Adrenal gland (tissue), 5 donors: ENCODE measurements at regions not wholly inside any gene's neighbourhood (a gene's known extent, or its start where the extent isn't known, plus 50 kb on each side); places are given as distances from the start of the nearest gene placed in this dataset.
"Not testable (repeated sequence)": the region's sequence is repeated elsewhere in the genome, so short reads cannot be mapped to it uniquely, and the experiment has no call there.

Experiments used
- CTCF ChIP-seq, 6 experiments: fragments of 450-650 bp in 4 of 6; fragments of 200-600 bp in 2 of 6; sonication (generic) in 1 of 6; IDR thresholded peaks; 1 replicate in 5 of 6; 2 replicates in 1 of 6; pipeline versions ENCODE4 v1.5.1 to v1.8.0; 2016 to 2021; ENCODE audit warnings: antibody characterized with exemption in 6 of 6, mild to moderate bottlenecking in 2 of 6, moderate library complexity in 1 of 6
- POLR2A ChIP-seq, 2 donors: fragments of 450-650 bp; IDR thresholded peaks; one replicate each; pipeline ENCODE4 v1.6.1; 2017; ENCODE audit warnings: antibody characterized with exemption in 2 of 2, mild to moderate bottlenecking in 2 of 2, moderate library complexity in 1 of 2
- donor health status: DM: no; HTN: no; CAD: no.

- TF ChIP-seq CTCF, POLR2A (IDR thresholded peaks at IDR 0.05): not testable (repeated sequence)
Measured at GRCh38 chr1:166416831-166417230, 250.0 kb upstream of the FAM78B start.
